Liver (tissue), 8 donors: ENCODE measurements at regions not wholly inside any gene's neighbourhood (a gene's known extent, or its start where the extent isn't known, plus 50 kb on each side); places are given as distances from the start of the nearest gene placed in this dataset.

Experiments
- DNase-seq: peaks from one replicate; pipeline ENCODE4 v3.0.0-alpha.2; 2017; ENCODE audit warnings: low spot score
- H3K27ac ChIP-seq, 2 donors: one replicate each; pipeline ENCODE4 v1.7.0; 2013; ENCODE audit warnings: inconsistent platforms in 2 of 2, low read length in 2 of 2, control low read depth in 1 of 2, low read depth in 1 of 2, mild to moderate bottlenecking in 1 of 2
- H3K27me3 ChIP-seq, 4 donors: one replicate each; pipeline versions ENCODE4 v1.6.1 to v1.7.0; 2013; ENCODE audit warnings: low read length in 3 of 4, inconsistent platforms in 1 of 4, mild to moderate bottlenecking in 1 of 4, moderate library complexity in 1 of 4; ENCODE audit not compliant: control insufficient read depth in 4 of 4, insufficient read depth in 4 of 4
- H3K36me3 ChIP-seq, 4 donors: one replicate each; pipeline versions ENCODE4 v1.6.1 to v1.7.0; 2013; ENCODE audit warnings: low read length in 3 of 4, mild to moderate bottlenecking in 3 of 4, low read depth in 1 of 4, moderate library complexity in 1 of 4; ENCODE audit not compliant: control insufficient read depth in 4 of 4, insufficient read depth in 3 of 4
- H3K4me1 ChIP-seq, 4 donors: one replicate each; pipeline versions ENCODE4 v1.6.1 to v1.7.0; 2013; ENCODE audit warnings: low read length in 3 of 4, mild to moderate bottlenecking in 3 of 4, moderate library complexity in 1 of 4; ENCODE audit not compliant: control insufficient read depth in 4 of 4, insufficient read depth in 4 of 4
- H3K4me3 ChIP-seq, 3 donors: one replicate each; pipeline versions ENCODE4 v1.6.1 to v1.7.0; 2013; ENCODE audit warnings: low read length in 3 of 3, control low read depth in 1 of 3, low read depth in 1 of 3, mild to moderate bottlenecking in 1 of 3
- H3K9ac ChIP-seq, 2 donors: one replicate each; pipeline ENCODE4 v1.7.0; 2013; ENCODE audit warnings: low read length in 2 of 2, mild to moderate bottlenecking in 2 of 2, moderate library complexity in 2 of 2, control low read depth in 1 of 2, low read depth in 1 of 2
- H3K9me3 ChIP-seq, 4 donors: one replicate each; pipeline versions ENCODE4 v1.6.1 to v1.7.0; 2013; ENCODE audit warnings: low read length in 3 of 4; ENCODE audit not compliant: control insufficient read depth in 4 of 4
- FOXA1 ChIP-seq: IDR thresholded peaks from 2 replicates; pipeline ENCODE4 v1.6.1; 2016; ENCODE audit warnings: antibody characterized with exemption
- FOXA2 ChIP-seq: IDR thresholded peaks from 2 replicates; pipeline ENCODE4 v1.6.1; 2016; ENCODE audit warnings: antibody characterized with exemption
- GABPA ChIP-seq, 2 donors: IDR thresholded peaks in 1 of 2; conservative IDR thresholded peaks in 1 of 2; 2 replicates each; pipeline ENCODE4 v1.6.1; 2016; ENCODE audit warnings: antibody characterized with exemption in 2 of 2, mild to moderate bottlenecking in 1 of 2, moderate library complexity in 1 of 2
- HNF4A ChIP-seq, 2 donors: conservative IDR thresholded peaks; 2 replicates each; pipeline ENCODE4 v1.6.1; 2016; ENCODE audit warnings: antibody characterized with exemption in 2 of 2, mild to moderate bottlenecking in 2 of 2
- NR2F2 ChIP-seq: IDR thresholded peaks from 2 replicates; pipeline ENCODE4 v1.6.1; 2016; ENCODE audit warnings: antibody characterized with exemption
- RAD21 ChIP-seq, 2 donors: IDR thresholded peaks; 2 replicates each; pipeline ENCODE4 v1.6.1; 2016; ENCODE audit warnings: antibody characterized with exemption in 2 of 2, mild to moderate bottlenecking in 2 of 2
- SP1 ChIP-seq: IDR thresholded peaks from 2 replicates; pipeline ENCODE4 v1.6.1; 2018; ENCODE audit warnings: antibody characterized with exemption, mild to moderate bottlenecking
- TAF1 ChIP-seq: conservative IDR thresholded peaks from 2 replicates; pipeline ENCODE4 v1.6.1; 2016; ENCODE audit warnings: antibody characterized with exemption, mild to moderate bottlenecking
- YY1 ChIP-seq: IDR thresholded peaks from 2 replicates; pipeline ENCODE4 v1.6.1; 2016; ENCODE audit warnings: antibody characterized with exemption, mild to moderate bottlenecking
- WGBS: extraction: QIAGEN DNeasy Blood & Tissue Kit; methylation state at CpG from one replicate; pipeline ENCODE4 v1.1.7; 2013; 5-methylcytosine and 5-hydroxymethylcytosine counted together
- TF ChIP-seq, protein P1 (sequence below): fragments of 150-350 bp; IDR thresholded peaks from 2 replicates; pipeline ENCODE4 v1.5.1; 2017; ENCODE audit warnings: improper control_type of control experiment, low read depth, low read length; ENCODE audit not compliant: missing input control
- TF ChIP-seq, protein P2 (sequence below): IDR thresholded peaks from 2 replicates; pipeline ENCODE4 v1.6.1; 2016; ENCODE audit warnings: antibody characterized with exemption, mild to moderate bottlenecking
- TF ChIP-seq, protein P3 (sequence below): IDR thresholded peaks from 2 replicates; pipeline ENCODE4 v1.6.1; 2016; ENCODE audit warnings: antibody characterized with exemption
- donor health status: healthy.
- donor health status: healthy.
- donor health status: healthy.
- donor health status: healthy.
- donor health status: healthy.

GRCh38 chr11:127236776-127237175 is 236.2 kb upstream of the KIRREL3 start:
- no peaks in the 10 kb centered on the region for H3K36me3 ChIP-seq
- 88% methylated on average over 1 of the region's 1 CpG for WGBS
- TF ChIP-seq, protein P1, sequence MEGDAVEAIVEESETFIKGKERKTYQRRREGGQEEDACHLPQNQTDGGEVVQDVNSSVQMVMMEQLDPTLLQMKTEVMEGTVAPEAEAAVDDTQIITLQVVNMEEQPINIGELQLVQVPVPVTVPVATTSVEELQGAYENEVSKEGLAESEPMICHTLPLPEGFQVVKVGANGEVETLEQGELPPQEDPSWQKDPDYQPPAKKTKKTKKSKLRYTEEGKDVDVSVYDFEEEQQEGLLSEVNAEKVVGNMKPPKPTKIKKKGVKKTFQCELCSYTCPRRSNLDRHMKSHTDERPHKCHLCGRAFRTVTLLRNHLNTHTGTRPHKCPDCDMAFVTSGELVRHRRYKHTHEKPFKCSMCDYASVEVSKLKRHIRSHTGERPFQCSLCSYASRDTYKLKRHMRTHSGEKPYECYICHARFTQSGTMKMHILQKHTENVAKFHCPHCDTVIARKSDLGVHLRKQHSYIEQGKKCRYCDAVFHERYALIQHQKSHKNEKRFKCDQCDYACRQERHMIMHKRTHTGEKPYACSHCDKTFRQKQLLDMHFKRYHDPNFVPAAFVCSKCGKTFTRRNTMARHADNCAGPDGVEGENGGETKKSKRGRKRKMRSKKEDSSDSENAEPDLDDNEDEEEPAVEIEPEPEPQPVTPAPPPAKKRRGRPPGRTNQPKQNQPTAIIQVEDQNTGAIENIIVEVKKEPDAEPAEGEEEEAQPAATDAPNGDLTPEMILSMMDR, result no peak
- TF ChIP-seq, protein P2, sequence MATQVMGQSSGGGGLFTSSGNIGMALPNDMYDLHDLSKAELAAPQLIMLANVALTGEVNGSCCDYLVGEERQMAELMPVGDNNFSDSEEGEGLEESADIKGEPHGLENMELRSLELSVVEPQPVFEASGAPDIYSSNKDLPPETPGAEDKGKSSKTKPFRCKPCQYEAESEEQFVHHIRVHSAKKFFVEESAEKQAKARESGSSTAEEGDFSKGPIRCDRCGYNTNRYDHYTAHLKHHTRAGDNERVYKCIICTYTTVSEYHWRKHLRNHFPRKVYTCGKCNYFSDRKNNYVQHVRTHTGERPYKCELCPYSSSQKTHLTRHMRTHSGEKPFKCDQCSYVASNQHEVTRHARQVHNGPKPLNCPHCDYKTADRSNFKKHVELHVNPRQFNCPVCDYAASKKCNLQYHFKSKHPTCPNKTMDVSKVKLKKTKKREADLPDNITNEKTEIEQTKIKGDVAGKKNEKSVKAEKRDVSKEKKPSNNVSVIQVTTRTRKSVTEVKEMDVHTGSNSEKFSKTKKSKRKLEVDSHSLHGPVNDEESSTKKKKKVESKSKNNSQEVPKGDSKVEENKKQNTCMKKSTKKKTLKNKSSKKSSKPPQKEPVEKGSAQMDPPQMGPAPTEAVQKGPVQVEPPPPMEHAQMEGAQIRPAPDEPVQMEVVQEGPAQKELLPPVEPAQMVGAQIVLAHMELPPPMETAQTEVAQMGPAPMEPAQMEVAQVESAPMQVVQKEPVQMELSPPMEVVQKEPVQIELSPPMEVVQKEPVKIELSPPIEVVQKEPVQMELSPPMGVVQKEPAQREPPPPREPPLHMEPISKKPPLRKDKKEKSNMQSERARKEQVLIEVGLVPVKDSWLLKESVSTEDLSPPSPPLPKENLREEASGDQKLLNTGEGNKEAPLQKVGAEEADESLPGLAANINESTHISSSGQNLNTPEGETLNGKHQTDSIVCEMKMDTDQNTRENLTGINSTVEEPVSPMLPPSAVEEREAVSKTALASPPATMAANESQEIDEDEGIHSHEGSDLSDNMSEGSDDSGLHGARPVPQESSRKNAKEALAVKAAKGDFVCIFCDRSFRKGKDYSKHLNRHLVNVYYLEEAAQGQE, result no peak
- TF ChIP-seq FOXA1 (no peak), HNF4A (conservative IDR thresholded peaks at IDR 0.05) (no peak), NR2F2 (no peak)
- TF ChIP-seq, protein P3, sequence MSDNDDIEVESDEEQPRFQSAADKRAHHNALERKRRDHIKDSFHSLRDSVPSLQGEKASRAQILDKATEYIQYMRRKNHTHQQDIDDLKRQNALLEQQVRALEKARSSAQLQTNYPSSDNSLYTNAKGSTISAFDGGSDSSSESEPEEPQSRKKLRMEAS, result no peak
- DNase-seq, result no peak
- no peaks in the 10 kb centered on the region for H3K4me1 ChIP-seq
- H3K4me3 ChIP-seq, result no peak overlapping the region
- no peak overlapping the region for H3K9ac ChIP-seq
- no peaks in the 10 kb centered on the region for H3K27me3 ChIP-seq
- H3K9me3 ChIP-seq, result no peaks in the 10 kb centered on the region
- no peak overlapping the region for H3K27ac ChIP-seq

- no peak for DNase-seq
- no peaks in the 10 kb centered on the region for H3K27me3 ChIP-seq
- H3K9ac ChIP-seq, result no peak overlapping the region
- WGBS, result 62% methylated on average over 3 of the region's 3 CpGs
- TF ChIP-seq SP1 (no peak), FOXA2 (no peak), YY1 (no peak), RAD21 (IDR thresholded peaks at IDR 0.05) (no peak), FOXA1 (no peak), TAF1 (no peak)
- TF ChIP-seq, protein P1, result no peak
- H3K27ac ChIP-seq, result no peak overlapping the region
- no peaks in the 10 kb centered on the region for H3K9me3 ChIP-seq
- no peaks in the 10 kb centered on the region for H3K36me3 ChIP-seq
- H3K4me1 ChIP-seq, result no peaks in the 10 kb centered on the region
- H3K4me3 ChIP-seq, result no peak overlapping the region
Observed at GRCh38 chr11:127233998-127234397, 233.4 kb upstream of the KIRREL3 start.

DNA sequence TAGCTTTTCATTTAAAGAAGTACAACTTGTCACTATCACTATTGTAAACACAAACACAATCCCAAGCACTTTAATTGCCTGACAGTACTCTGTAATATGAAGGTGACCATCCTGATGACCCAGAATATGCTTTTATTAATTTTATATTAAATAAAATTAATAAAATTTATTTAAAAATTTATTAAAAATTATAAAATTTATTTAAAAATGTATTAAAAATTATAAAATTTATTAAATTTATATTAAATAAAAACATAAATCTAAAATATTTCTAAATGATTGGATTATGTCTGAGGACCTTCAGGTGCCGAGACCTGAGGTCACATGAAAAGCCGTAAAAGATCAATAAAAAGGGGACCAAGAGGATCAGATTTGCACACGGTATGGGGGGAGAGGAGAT is 229.8 kb upstream of the KIRREL3 start:
- 85% methylated on average over 3 of the region's 3 CpGs for WGBS
- TF ChIP-seq HNF4A (conservative IDR thresholded peaks at IDR 0.05) (no peak), TAF1 (no peak), GABPA (IDR thresholded peaks at IDR 0.05 in 1 of 2, conservative IDR thresholded peaks at IDR 0.05 in 1 of 2) (no peak)
- TF ChIP-seq, protein P1, result no peak
- no peak overlapping the region for H3K9ac ChIP-seq

More for the DNA sequence above, 229.8 kb upstream of the KIRREL3 start:
- H3K4me1 ChIP-seq, result no peaks in the 10 kb centered on the region
- H3K4me3 ChIP-seq, result no peak overlapping the region
- H3K36me3 ChIP-seq, result no peaks in the 10 kb centered on the region
- no peaks in the 10 kb centered on the region for H3K9me3 ChIP-seq
- DNase-seq, result no peak
- no peaks in the 10 kb centered on the region for H3K27me3 ChIP-seq
- H3K27ac ChIP-seq, result no peak overlapping the region
